NCI-H128 (cell line): ENCODE measurements at regions not wholly inside any gene's neighbourhood (a gene's known extent, or its start where the extent isn't known, plus 50 kb on each side); places are given as distances from the start of the nearest gene placed in this dataset.

Experiments
- DNase-seq: peaks from one replicate; lab custom pipeline; 2025; ENCODE audit not compliant: unreplicated experiment; lab: John Stamatoyannopoulos, UW

DNA sequence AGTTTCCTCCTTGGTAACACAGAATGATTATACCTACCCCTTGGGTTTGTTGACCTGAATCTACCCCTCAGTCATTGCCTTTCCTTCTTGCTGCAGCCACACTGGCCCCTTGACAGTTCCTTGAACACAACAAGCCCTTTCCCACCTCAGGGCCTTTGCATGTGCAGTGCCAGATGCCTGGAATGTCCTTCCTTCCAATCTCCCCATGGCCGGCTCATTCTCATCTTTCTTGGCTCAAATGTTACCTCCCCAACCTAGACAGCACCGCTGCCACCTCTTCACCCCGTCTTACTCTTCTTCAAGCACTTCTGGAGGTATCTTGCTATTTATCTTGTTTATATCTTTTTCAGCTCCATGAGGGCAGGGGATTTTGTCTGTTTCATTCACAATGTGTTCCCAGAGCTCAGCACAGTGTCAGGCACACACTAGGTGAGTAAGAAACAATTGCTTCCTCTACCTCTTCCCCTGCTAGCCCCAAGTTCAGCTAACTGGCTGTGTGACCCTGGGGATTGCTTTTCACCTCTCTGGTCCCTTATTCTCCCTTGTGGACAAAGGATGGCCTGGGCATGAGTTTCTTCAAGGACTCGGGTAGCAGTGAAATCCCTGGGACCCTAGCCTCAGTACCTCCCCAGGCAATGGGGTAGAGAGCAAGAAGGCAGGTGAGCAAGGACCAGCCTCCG, 121.5 kb downstream of the CEBPB start:
- no peak for DNase-seq

DNA sequence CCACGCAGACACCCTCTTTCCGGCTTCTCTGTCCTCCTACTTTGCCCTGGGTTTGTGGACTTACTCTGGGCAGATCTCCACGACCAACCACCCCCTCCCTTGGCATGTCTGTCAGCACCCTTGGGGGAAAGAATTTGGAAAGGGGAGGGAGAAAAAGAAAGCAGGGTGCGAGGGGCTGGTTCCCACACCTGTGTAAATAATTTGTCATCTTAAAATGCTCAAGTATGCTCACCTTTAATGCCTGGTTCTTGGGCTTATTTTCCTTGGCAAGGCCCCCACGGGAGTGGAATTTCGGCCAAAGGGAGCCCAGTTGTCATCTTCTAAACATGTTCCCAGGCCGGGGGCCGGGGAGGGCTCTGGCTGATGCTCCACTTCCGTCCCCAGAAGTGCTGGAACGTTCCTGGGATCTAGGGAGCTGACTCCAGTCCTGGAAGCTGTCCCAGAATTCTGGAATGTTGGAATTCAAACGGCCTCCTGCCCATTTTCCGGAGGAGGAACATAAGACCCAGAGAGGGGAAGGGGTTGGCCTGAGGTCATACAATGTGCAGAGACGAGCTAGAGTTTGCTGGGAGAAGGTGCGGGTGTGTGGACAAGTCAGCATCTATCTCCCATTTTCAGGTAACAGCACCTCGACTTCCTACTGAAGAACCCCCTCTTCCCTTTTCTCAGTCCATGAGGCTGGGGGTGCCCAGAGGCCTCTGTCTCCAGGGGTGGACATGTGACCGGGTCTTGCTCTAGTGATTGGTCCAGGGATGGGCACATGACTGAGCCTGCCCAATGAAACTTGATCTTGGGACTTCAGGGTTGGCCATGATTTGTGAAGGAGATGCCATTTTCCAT, 122.3 kb downstream of the CEBPB start:
- DNase-seq: no peak

DNA sequence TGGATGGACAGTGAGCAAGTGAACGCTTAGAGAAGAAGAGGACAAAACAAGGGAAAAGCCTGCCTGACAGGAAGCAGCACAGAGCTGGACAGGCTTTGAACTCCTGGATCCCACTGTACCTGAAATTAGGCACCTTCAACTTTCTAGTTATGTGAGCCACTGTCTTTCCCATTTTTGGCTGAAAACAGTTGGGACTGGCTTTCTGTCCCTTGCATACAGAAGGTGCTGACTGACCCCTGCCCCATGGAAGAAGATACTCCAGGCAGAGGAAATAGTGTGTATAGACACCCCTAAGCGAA, 122.8 kb downstream of the CEBPB start:
- no peak for DNase-seq

DNA sequence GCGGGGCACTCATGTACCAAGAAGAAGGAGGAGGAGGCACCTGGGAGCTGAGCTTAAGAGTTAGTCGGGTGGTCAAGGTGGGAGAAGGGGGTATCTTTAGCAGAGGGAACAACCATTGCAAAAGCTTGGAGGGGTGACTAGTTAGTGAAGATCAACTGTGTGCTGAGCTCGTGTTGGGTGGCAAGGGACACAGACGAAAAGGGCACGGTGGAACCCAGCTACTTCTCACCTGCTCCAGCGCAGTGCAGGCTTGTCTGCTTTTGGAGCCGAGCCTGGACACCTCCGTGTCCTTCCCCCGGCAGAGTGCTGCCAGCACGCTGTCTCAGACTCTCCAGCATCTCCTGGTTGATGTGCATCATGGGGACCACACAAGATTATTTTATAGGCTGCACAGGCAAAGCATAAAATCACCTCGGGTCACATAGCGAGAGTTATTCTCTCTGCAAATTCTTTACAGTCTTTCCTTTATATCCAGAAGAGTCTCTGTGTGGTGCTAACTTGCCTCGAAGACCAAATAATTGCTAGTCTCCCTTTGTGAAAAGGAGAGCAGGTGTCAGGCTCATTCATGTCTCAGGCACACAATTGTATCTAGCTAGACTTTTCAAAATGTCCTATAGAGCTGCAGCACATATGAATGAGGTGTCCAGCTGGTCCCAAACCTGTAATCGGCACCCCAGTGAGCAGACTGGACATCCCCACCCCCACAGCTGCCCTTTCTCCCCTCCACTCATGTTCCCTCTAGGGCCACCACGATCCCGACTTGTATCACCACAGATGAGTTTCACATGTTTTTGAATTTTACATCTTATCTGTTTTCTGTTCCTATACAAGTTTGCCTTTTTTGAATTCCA, 123.4 kb downstream of the CEBPB start:
- no peak for DNase-seq

DNA sequence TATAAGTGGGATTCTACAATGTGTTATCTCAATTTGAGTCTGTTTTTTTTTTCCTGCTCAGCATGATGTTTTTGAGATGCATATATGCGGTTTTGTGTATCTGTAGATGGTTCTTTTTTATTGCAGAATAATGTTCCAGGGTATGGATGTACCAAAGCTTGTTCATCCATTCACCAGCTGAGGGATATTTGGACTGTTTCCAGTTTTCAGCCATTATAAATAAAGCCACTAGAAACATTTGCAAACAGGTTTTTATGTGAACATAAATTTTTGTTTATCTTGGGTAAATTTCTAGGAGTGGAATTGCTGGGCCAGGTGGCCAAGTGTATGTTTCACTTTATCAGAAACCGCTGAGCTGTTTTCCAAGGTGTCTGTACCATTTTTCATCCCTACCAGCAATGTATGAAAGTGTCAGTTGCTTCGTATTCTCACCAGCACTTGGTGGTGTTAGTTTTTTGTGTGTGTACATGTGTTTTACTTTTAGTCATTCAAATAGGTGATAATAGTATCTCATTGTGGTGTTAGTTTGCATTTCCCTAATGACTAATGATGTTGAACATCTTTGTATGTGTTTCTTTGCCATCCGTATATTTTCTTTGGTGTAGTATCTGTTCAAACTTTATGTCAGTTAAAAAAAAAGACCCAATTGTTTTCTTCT, 124.2 kb downstream of the CEBPB start:
- DNase-seq: no peak

DNA sequence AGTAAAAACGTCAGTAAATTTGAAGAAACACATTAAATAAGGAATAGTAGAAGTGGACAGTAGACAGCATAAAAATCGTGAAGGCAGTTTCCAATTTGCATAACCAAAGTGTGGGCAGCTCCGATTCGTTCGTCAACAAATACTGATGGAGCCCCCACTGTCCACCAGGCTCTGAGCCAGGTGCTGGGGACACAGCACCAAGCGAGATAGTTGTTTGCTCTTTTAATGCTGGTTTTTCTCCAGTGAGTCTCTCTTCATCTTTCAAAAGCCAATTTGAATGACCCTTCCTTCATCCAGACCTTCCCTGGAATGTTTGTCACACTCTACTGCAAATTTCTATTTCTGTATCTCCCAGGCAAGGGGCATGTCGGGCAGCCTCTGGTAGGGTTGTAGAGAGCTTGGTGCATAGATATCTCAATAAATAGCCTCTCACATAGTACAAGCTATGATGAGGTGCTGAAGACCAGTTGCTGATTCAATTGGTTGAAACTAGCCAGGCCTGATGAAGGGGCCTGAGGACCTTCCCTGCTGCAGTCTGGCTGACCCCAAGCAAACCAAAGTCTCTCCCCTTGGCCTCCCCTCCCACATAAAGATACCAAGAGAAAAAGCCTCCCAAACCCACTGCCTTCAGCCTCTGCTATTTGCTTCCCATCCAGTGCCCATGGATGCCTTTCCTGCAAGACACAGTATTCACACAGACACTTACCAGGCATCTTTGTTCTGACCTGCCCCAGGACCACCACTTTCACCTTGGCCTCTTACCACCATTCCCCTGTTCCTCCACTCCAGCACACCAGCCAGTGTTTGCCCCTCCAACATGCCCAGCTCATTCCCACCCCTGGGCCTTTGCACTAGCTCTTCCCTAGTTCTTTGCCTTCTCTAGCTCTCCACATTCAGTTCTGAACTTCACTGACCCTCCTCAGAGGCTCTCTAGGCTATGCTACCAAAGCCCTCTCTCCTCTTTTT, 125.2 kb downstream of the CEBPB start:
- DNase-seq: no peak

DNA sequence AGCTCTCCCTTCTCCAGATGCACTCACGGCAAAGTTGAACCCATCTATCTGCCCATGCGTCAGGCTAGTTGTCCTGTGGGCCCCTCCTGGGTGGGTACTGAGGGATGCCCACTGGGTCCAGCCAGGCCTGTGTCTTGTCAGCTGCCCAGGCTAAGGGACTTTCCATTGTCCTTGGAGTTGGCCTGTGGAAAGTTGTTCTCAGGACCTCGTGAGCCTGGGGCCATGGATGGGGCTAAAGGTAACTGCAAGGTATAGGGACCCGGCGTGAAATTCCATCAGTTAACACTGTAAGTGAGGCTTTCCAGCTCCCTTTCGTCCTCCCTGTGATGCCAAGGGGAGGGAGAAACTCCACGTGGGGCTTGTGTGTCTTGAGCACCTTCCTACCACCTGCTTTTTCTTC, 126.5 kb downstream of the CEBPB start:
- no peak for DNase-seq

DNA sequence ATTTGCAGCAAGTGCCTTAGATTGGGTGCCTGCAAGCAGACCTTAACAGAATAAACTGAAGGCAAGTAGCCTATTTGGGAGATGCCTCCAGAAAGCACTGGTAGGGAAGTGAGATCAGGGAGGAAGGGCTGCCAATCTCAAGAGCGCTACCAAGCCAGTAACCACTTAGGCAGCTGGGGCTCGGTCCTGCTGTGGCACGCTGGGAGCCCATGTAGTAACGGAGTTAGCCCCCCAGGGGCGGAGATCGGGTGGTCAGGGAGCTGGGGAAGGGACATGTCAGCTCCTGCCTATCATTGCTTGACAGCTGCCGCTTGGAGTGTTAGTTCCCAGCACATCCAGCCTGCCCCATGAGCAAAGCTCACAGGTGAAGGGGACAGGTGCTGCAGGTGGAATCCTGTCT, 127.0 kb downstream of the CEBPB start:
- no peak for DNase-seq

DNA sequence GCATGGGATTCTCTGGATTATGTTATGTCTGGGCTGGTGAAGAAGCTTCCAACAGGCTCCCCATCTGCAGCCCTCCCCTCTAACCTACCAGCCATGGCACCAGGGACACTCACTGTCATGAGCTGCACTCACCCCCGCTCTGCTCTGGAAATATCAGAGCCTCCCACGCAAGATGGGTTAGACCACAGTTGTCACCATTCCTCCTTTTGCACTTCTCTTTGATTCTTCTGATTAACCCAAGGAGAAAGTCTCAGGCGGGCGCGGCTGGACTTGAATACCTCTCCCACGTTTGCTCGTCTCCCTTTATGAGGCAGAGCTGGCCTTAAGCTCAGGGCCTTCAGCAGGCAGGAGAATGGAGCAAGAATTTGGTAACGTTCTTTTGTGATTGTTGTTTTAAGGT, 128.1 kb downstream of the CEBPB start:
- DNase-seq: no peak

DNA sequence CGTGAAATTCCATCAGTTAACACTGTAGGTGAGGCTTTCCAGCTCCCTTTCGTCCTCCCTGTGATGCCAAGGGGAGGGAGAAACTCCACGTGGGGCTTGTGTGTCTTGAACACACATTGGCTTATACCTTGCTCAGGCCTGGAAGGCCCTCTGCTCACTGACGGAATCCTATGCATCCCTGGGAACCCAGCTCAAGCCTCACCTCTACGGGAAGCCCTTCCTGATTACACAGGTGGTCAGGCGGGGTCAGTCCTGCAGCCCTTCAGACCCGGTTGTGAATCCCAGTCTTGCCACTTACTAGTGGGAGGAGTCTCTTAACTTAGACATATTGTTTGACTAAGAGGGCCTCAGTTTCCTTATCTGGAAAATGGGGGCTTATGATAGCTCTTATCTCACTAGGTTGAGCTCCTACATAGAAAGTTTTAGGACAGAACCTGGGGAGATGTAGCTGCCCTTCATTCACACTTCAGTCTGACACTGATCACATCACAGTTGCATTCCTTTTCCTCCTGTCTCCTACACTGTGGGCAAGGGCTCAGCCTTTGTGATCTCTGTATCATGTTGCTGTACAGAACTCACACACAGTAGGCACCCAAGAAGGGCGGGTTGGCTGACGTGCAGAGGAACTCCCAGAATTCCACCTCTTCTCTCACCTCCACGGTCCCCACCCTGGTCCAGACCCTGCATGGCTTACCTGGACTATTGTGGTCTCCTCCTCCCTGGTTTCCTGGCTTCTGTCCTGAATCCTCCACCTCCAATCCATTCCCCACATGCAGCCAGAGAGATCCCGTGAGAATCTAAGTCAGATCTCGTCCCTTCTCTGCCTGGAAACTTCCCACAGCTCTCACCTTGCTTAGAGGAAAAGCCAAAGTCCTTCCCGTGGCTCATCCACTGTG, 129.6 kb downstream of the CEBPB start:
- no peak for DNase-seq

DNA sequence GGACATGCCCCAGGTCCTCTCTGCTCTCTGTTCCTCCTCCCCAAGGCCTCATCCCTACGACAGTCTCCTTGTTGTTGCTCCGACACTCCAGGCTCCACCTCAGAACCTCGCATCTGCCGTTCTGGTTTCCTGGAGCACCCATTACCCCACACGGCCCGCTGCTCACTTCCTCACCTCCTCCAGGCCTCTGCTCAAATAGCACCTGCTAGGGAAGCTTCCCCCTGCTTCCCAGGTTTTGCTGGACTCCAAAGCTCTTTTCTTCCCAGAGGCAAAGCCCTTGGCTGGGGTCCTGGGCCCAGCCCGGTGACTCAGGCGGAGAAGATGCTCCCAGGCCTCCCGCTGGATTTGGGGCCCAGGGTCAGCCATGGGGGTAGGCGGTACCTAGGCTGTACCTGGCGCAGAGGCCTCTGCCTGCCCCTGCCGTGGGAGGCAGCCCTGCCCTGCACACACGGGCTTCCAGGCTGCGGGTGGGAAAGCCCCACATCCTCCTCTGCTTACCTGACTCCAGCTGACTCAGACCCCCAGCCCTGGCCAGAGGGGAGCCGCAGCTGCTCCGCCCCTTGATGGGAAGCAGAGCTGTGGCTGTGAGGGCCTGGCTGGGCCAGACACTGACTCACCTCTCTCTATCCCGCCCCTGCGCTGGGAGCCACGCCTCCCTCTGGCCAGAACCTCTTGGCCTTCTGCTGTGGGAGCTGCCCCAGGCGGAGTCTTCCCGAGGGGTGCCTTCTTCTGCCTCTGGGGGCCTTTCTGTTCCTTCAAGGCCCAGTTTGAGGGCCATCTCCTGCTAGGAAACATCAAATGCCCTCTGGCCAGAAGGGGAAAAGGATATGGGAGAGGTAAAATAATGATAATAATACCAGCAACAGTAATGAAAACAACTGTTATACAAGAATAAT, 130.5 kb downstream of the CEBPB start:
- no peak for DNase-seq

DNA sequence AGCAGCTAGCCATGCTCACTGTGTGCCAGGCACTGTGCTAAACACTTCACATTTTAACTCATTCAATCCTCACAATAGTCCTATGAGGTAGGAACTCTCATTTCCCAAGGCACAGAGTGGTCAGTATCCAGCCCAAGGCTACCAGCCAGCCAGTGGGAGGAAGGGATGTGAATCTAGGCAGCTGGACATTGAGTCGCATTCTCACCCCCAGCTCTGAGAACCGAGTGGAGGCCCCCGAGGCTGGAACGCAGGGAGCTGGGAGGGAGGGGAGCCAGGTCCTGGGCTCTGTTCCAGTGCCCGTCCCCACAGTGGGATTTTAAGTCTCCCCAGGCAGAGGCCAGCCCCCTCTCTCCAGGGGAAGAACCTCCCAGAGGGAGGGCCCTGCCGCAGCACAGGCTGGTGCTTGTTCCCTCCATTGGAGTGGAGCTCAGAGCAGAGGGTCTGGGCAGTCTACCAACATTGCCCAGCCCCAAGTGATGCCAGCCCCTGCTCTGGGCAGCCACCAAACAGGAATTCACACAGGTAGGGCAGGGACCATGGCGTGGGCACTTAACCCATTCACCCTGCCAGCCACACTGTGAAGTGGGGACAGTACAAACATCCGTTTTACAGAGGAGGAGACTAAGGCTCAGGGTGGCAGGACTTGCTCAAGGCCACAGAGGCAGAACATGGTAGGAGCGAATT, 131.3 kb downstream of the CEBPB start:
- no peak for DNase-seq

DNA sequence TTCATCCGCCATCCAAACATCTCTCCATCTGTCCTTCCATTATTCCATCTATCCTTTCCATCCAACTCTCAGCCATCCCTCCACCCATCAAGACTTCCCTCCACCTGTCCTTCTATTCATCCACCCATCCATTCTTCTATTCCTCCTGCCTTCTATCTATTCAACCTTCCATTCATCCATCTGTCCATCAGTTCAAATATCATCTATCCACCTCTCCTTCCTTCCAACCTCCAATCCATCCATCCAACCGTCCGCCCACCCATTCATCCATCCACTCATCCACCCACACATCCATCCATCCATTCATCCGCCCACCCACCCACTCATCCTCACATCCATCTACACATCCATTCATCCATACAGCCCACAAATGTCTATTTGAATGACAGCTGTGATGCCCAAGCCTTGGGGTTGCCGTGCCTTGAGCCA, 132.1 kb downstream of the CEBPB start:
- no peak for DNase-seq

DNA sequence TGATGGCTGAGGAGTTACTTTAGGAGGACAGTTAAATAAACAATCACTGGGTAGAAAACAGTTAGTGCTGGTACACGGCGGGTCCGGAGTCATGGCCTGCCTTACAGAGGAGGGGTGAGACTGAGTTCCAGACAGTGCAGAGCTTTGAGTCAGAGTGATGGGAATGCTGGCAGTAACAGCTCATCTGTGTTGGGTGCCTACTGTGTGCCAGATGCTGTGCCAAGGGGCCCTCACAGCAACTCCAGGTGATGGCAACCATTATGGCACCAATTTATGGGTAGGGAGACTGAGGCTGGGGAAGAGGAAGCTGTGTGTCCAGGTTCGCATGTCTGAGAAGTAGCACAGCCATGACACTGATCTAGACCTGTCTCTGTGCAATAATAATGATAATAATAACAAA, 132.6 kb downstream of the CEBPB start:
- DNase-seq: no peak

DNA sequence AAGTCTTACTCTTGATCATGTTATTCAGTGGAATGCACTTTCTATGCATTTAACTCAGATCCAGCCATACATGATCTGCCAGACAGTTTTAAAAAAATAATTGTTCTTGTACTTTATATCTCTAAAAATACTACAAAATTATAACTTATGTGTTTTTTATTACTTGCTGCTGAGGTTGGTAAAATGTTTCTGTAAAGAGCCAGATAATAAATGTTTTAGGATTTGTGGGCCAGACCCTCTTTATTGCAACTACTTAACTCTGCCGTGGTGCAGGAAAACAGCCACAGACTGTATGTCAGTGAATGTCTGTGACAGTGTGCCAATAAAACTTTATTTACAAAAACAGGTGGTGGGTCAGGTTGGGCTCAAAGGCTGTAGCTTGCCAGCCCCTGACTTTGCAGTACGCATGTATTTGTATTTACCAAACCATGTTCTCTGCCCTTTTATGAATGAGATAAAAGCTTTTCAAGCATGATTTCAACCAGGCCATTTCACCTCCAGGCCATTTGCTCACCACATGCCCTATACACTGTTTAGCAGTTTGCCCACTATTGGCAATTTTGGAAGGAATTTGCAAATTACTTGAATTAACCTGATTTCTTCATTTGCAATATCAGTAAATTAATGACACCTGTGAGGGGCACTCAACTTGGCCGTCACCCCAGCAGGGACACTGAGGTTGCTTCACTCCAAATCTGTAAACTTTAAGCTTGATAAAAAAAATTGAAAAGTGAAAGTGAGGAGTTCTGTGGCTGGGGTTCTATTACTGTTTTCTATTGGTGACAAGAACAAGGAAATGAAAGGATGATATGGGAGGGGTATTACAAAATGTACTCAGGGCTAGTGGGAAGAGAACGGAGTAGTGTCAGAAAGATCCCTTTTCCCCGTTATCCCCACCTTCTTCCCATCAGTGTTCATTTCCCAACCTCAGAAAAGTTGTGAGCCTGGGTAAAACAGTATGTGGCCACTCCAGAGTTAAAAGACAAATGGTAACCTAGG, 133.4 kb downstream of the CEBPB start:
- no peak for DNase-seq

DNA sequence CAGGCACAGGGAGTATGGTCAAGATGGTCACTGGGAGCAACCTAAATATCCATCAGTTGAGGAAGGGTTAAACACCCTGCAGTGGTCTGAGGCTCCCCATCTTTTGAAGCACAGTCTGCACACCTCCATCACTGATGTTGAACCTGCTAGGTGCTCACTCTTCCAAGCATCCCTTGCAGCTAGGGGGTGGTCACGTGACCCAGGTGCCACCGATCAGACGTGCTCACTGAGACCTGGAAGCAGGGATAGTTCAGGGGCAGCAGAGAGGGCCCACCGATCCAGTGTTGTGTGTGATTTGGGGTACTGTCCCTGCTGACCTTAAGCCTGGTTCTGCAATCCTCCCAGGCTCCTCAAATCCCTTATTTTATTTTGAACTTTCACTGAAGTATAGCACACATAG, 134.6 kb downstream of the CEBPB start:
- DNase-seq: no peak
